ENCODE measurements at regions not wholly inside any gene's neighbourhood (a gene's known extent, or its start where the extent isn't known, plus 50 kb on each side); places are given as distances from the start of the nearest gene placed in this dataset.
"Not testable (repeated sequence)": the region's sequence is repeated elsewhere in the genome, so short reads cannot be mapped to it uniquely, and the experiment has no call there.

DNA sequence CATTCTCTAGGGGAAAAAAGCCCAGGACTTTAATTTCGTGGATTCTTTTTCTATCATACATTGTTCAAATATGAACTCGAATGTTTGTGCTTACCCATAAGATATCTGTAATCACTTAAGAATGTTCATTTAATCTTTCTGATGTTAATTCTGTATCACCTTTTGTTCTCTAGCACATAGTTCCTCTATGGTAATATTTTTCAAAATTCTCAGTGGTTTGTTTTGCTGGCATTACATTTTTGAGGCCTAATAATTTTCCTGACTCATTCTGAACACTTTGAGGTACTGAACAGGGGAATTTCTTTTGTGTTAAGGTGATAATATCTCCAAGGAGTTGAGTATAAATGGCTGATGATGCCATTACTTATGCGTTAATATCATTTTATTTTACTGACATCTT, 490.7 kb upstream of the PITX2 start:
- Histone ChIP-seq H3K4me1 (ENCODE audit: control insufficient read depth, insufficient read depth, low read length, poor library complexity, severe bottlenecking) (no peaks in the 10 kb centered on the region), H3K36me3 (ENCODE audit: control insufficient read depth, insufficient read depth, low read length) (no peaks in the 10 kb centered on the region), H3K27ac (ENCODE audit: insufficient read depth, low read length, poor library complexity, severe bottlenecking) (no peak overlapping the region), H3K27me3 (replicated peaks; ENCODE audit: control insufficient read depth, insufficient read depth, low read length, poor library complexity, severe bottlenecking) (no peaks in the 10 kb centered on the region), H3K9me3 (ENCODE audit: control insufficient read depth, low read length) (no peaks in the 10 kb centered on the region), H3K4me3 (ENCODE audit: insufficient read depth, low read depth, low read length, poor library complexity, severe bottlenecking) (no peak overlapping the region)
- DNase-seq = no peak

GRCh38 chr4:111115881-111116280, 493.0 kb upstream of the PITX2 start:
- no peak for DNase-seq
- Histone ChIP-seq H3K4me3 (ENCODE audit: insufficient read depth, low read depth, low read length, poor library complexity, severe bottlenecking) (no peak overlapping the region), H3K27me3 (replicated peaks; ENCODE audit: control insufficient read depth, insufficient read depth, low read length, poor library complexity, severe bottlenecking) (no peaks in the 10 kb centered on the region), H3K4me1 (ENCODE audit: control insufficient read depth, insufficient read depth, low read length, poor library complexity, severe bottlenecking) (no peaks in the 10 kb centered on the region), H3K36me3 (ENCODE audit: control insufficient read depth, insufficient read depth, low read length) (no peaks in the 10 kb centered on the region), H3K9me3 (ENCODE audit: control insufficient read depth, low read length) (no peaks in the 10 kb centered on the region), H3K27ac (ENCODE audit: insufficient read depth, low read length, poor library complexity, severe bottlenecking) (no peak overlapping the region)

DNA sequence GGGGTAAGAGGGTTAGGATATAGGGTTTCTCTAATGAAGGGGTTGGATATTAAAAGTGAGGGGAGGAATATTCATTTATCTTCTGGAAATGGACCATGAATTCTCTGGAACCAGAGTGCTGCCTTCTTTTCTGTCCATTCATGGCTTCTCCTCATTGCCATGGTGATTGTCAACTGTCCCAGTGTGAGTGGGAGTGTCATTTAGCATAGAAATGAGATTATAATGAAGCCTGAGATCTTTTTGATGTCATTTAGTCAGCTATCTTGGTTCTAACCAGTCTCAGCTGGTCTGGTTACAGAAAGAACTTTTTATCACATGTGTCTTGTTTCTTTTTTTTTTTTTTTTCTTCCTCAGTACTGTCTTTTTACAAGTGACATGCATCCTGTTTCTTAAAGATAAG, 497.3 kb upstream of the PITX2 start:
- Histone ChIP-seq H3K27ac (ENCODE audit: insufficient read depth, low read length, poor library complexity, severe bottlenecking) (no peak overlapping the region), H3K4me3 (ENCODE audit: insufficient read depth, low read depth, low read length, poor library complexity, severe bottlenecking) (no peak overlapping the region), H3K4me1 (ENCODE audit: control insufficient read depth, insufficient read depth, low read length, poor library complexity, severe bottlenecking) (no peaks in the 10 kb centered on the region), H3K27me3 (replicated peaks; ENCODE audit: control insufficient read depth, insufficient read depth, low read length, poor library complexity, severe bottlenecking) (no peaks in the 10 kb centered on the region), H3K9me3 (ENCODE audit: control insufficient read depth, low read length) (no peaks in the 10 kb centered on the region), H3K36me3 (ENCODE audit: control insufficient read depth, insufficient read depth, low read length) (no peaks in the 10 kb centered on the region)
- DNase-seq = no peak

GRCh38 chr4:111126340-111126739, 503.5 kb upstream of the PITX2 start:
- H3K9me3 ChIP-seq (ENCODE audit: control insufficient read depth, low read length) = no peaks in the 10 kb centered on the region

DNA sequence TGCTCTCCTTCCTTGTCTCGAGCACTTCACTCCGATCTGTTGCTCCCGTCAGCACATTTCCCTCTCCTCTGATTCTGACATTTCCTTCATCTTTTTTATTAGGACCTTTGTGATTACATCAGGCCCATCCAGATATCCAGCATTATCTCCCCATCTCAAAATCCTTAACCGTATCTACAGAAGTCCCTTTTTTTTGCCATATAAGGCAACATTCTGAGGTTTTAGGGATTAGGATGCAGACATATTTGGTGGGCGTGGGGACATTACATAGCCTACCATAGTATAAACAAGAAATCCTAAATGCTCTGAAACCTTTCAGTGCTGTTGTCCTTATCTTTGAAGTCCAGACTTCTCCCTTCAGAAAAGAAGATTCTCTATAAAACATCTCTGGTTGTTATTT, 505.0 kb upstream of the PITX2 start:
- no peak for DNase-seq
- Histone ChIP-seq H3K4me1 (ENCODE audit: control insufficient read depth, insufficient read depth, low read length, poor library complexity, severe bottlenecking) (no peaks in the 10 kb centered on the region), H3K4me3 (ENCODE audit: insufficient read depth, low read depth, low read length, poor library complexity, severe bottlenecking) (no peak overlapping the region), H3K27ac (ENCODE audit: insufficient read depth, low read length, poor library complexity, severe bottlenecking) (no peak overlapping the region), H3K27me3 (replicated peaks; ENCODE audit: control insufficient read depth, insufficient read depth, low read length, poor library complexity, severe bottlenecking) (no peaks in the 10 kb centered on the region), H3K36me3 (ENCODE audit: control insufficient read depth, insufficient read depth, low read length) (no peaks in the 10 kb centered on the region), H3K9me3 (ENCODE audit: control insufficient read depth, low read length) (no peaks in the 10 kb centered on the region)

More at GRCh38 chr4:111126340-111126739, 503.5 kb upstream of the PITX2 start:
- Histone ChIP-seq H3K36me3 (ENCODE audit: control insufficient read depth, insufficient read depth, low read length) (no peaks in the 10 kb centered on the region), H3K4me1 (ENCODE audit: control insufficient read depth, insufficient read depth, low read length, poor library complexity, severe bottlenecking) (no peaks in the 10 kb centered on the region), H3K27me3 (replicated peaks; ENCODE audit: control insufficient read depth, insufficient read depth, low read length, poor library complexity, severe bottlenecking) (no peaks in the 10 kb centered on the region), H3K4me3 (ENCODE audit: insufficient read depth, low read depth, low read length, poor library complexity, severe bottlenecking) (no peak overlapping the region), H3K27ac (ENCODE audit: insufficient read depth, low read length, poor library complexity, severe bottlenecking) (no peak overlapping the region)
- DNase-seq = no peak

DNA sequence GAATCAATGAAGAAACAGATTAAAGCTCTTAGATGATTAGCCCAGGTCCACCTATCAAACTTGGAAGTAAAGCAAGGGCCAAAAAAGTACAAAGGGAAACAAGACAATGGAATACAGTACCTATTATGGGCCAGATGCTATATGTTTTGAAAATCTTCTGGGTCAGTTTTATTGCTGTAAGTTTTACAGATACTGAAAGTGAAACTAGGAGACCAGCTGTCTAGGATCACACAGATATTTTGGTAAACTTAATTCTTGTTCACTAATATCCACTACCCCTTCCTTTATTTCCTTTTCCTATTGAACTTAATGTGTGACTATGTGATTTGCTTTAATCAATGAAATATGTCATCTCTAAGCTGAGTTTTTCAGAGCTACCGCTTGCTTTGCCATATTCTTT, 505.4 kb upstream of the PITX2 start:
- H3K4me3 ChIP-seq (ENCODE audit: insufficient read depth, low read depth, low read length, poor library complexity, severe bottlenecking) = no peak overlapping the region
- no peaks in the 10 kb centered on the region for H3K4me1 ChIP-seq (ENCODE audit: control insufficient read depth, insufficient read depth, low read length, poor library complexity, severe bottlenecking)
- no peaks in the 10 kb centered on the region for H3K27me3 ChIP-seq (replicated peaks; ENCODE audit: control insufficient read depth, insufficient read depth, low read length, poor library complexity, severe bottlenecking)
- no peaks in the 10 kb centered on the region for H3K9me3 ChIP-seq (ENCODE audit: control insufficient read depth, low read length)
- no peak overlapping the region for H3K27ac ChIP-seq (ENCODE audit: insufficient read depth, low read length, poor library complexity, severe bottlenecking)
- no peak for DNase-seq
- no peaks in the 10 kb centered on the region for H3K36me3 ChIP-seq (ENCODE audit: control insufficient read depth, insufficient read depth, low read length)

DNA sequence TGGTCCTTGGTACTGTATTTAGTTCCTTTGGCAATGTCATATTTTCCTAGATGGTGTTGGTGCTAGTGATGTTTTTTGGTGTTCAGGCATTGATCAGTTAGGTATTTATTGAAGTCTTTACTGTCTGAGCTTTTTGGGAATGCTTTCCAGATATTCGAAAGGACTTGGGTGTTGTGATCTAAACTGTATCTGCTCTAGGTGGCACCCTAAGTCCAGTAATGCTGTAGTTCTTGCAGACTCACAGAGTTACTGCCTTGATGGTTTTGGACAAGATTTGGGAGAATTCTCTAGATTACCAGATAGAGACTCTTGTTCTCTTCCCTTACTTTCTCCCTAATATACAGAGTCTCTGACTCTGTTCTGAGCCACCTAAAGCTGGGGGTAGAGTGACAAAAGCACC, 513.6 kb upstream of the PITX2 start:
- Histone ChIP-seq H3K9me3 (ENCODE audit: control insufficient read depth, low read length) (no peaks in the 10 kb centered on the region), H3K27ac (ENCODE audit: insufficient read depth, low read length, poor library complexity, severe bottlenecking) (no peak overlapping the region), H3K27me3 (replicated peaks; ENCODE audit: control insufficient read depth, insufficient read depth, low read length, poor library complexity, severe bottlenecking) (no peaks in the 10 kb centered on the region), H3K36me3 (ENCODE audit: control insufficient read depth, insufficient read depth, low read length) (no peaks in the 10 kb centered on the region), H3K4me1 (ENCODE audit: control insufficient read depth, insufficient read depth, low read length, poor library complexity, severe bottlenecking) (no peaks in the 10 kb centered on the region), H3K4me3 (ENCODE audit: insufficient read depth, low read depth, low read length, poor library complexity, severe bottlenecking) (no peak overlapping the region)
- no peak for DNase-seq

- Histone ChIP-seq H3K36me3 (ENCODE audit: control insufficient read depth, insufficient read depth, low read length) (no peaks in the 10 kb centered on the region), H3K27me3 (replicated peaks; ENCODE audit: control insufficient read depth, insufficient read depth, low read length, poor library complexity, severe bottlenecking) (no peaks in the 10 kb centered on the region), H3K4me1 (ENCODE audit: control insufficient read depth, insufficient read depth, low read length, poor library complexity, severe bottlenecking) (no peaks in the 10 kb centered on the region), H3K4me3 (ENCODE audit: insufficient read depth, low read depth, low read length, poor library complexity, severe bottlenecking) (no peak overlapping the region), H3K9me3 (ENCODE audit: control insufficient read depth, low read length) (no peaks in the 10 kb centered on the region), H3K27ac (ENCODE audit: insufficient read depth, low read length, poor library complexity, severe bottlenecking) (no peak overlapping the region)
- DNase-seq = no peak
Measured at GRCh38 chr4:111136967-111137366, 514.1 kb upstream of the PITX2 start.

GRCh38 chr4:111143510-111143909, 520.6 kb upstream of the PITX2 start:
- Histone ChIP-seq H3K4me3 (ENCODE audit: insufficient read depth, low read depth, low read length, poor library complexity, severe bottlenecking) (no peak overlapping the region), H3K4me1 (ENCODE audit: control insufficient read depth, insufficient read depth, low read length, poor library complexity, severe bottlenecking) (no peaks in the 10 kb centered on the region), H3K9me3 (ENCODE audit: control insufficient read depth, low read length) (no peaks in the 10 kb centered on the region), H3K27ac (ENCODE audit: insufficient read depth, low read length, poor library complexity, severe bottlenecking) (no peak overlapping the region), H3K36me3 (ENCODE audit: control insufficient read depth, insufficient read depth, low read length) (no peaks in the 10 kb centered on the region), H3K27me3 (replicated peaks; ENCODE audit: control insufficient read depth, insufficient read depth, low read length, poor library complexity, severe bottlenecking) (no peaks in the 10 kb centered on the region)
- no peak for DNase-seq

GRCh38 chr4:111154934-111155333, 532.1 kb upstream of the PITX2 start:
- Histone ChIP-seq H3K4me3 (ENCODE audit: insufficient read depth, low read depth, low read length, poor library complexity, severe bottlenecking) (no peak overlapping the region), H3K36me3 (ENCODE audit: control insufficient read depth, insufficient read depth, low read length) (no peaks in the 10 kb centered on the region), H3K27ac (ENCODE audit: insufficient read depth, low read length, poor library complexity, severe bottlenecking) (no peak overlapping the region), H3K4me1 (ENCODE audit: control insufficient read depth, insufficient read depth, low read length, poor library complexity, severe bottlenecking) (no peaks in the 10 kb centered on the region), H3K27me3 (replicated peaks; ENCODE audit: control insufficient read depth, insufficient read depth, low read length, poor library complexity, severe bottlenecking) (no peaks in the 10 kb centered on the region), H3K9me3 (ENCODE audit: control insufficient read depth, low read length) (no peaks in the 10 kb centered on the region)
- no peak for DNase-seq

- not testable (repeated sequence) for H3K4me1 ChIP-seq (ENCODE audit: control insufficient read depth, insufficient read depth, low read length, poor library complexity, severe bottlenecking); H3K36me3 ChIP-seq (ENCODE audit: control insufficient read depth, insufficient read depth, low read length); DNase-seq; H3K9me3 ChIP-seq (ENCODE audit: control insufficient read depth, low read length); H3K27me3 ChIP-seq (replicated peaks; ENCODE audit: control insufficient read depth, insufficient read depth, low read length, poor library complexity, severe bottlenecking); H3K27ac ChIP-seq (ENCODE audit: insufficient read depth, low read length, poor library complexity, severe bottlenecking); H3K4me3 ChIP-seq (ENCODE audit: insufficient read depth, low read depth, low read length, poor library complexity, severe bottlenecking)
Measured at GRCh38 chr4:111164556-111164955, 541.7 kb upstream of the PITX2 start.
